Esophagus squamous epithelium (tissue), 5 donors: ENCODE measurements at regions not wholly inside any gene's neighbourhood (a gene's known extent, or its start where the extent isn't known, plus 50 kb on each side); places are given as distances from the start of the nearest gene placed in this dataset.

ENCODE experiments used
- DNase-seq: peaks from one replicate; lab custom pipeline; 2025; lab: John Stamatoyannopoulos, UW
- H3K27ac ChIP-seq, 4 donors: fragments of 200-600 bp; sonication (generic); one replicate each; pipeline ENCODE4 v1.5.1; 2016 to 2019; ENCODE audit warnings: mild to moderate bottlenecking in 1 of 4
- H3K27me3 ChIP-seq, 4 donors: fragments of 200-600 bp; sonication (generic); 1 replicate in 3 of 4; 2 replicates in 1 of 4; pipeline versions ENCODE4 v1.5.1 to v1.6.0; 2017 to 2021; ENCODE audit warnings: antibody characterized with exemption in 1 of 4
- H3K36me3 ChIP-seq, 3 donors: fragments of 200-600 bp; sonication (generic); one replicate each; pipeline ENCODE4 v1.5.1; 2016 to 2019
- H3K4me1 ChIP-seq, 3 donors: fragments of 200-600 bp; sonication (generic); one replicate each; pipeline ENCODE4 v1.5.1; 2017 to 2019
- H3K4me3 ChIP-seq, 4 donors: fragments of 200-600 bp; sonication (generic); 1 replicate in 3 of 4; 2 replicates in 1 of 4; pipeline ENCODE4 v1.5.1; 2016 to 2019; ENCODE audit warnings: mild to moderate bottlenecking in 2 of 4, moderate library complexity in 1 of 4
- H3K9me3 ChIP-seq, 3 donors: fragments of 200-600 bp; sonication (generic); one replicate each; pipeline ENCODE4 v1.5.1; 2016 to 2019
- POLR2A ChIP-seq, 4 donors: fragments of 450-650 bp; IDR thresholded peaks; one replicate each; pipeline ENCODE4 v1.6.1; 2017; ENCODE audit warnings: antibody characterized with exemption in 4 of 4, mild to moderate bottlenecking in 4 of 4, moderate library complexity in 3 of 4
- WGBS, 2 donors: methylation state at CpG; one replicate each; pipeline ENCODE4 v1.1.5; 2018; 5-methylcytosine and 5-hydroxymethylcytosine counted together
- intact Hi-C: fragments of 100-400 bp; cut with DNase I; formaldehyde crosslinking; loops from one replicate; pipeline ENCODE4 v1.15.0; 2022
- TF ChIP-seq, protein P1 (sequence below), 6 experiments: fragments of 450-650 bp in 4 of 6; fragments of 200-600 bp in 2 of 6; sonication (generic) in 2 of 6; IDR thresholded peaks; one replicate each; pipeline ENCODE4 v1.5.1; 2016 to 2019; ENCODE audit warnings: antibody characterized with exemption in 6 of 6, mild to moderate bottlenecking in 4 of 6, moderate library complexity in 4 of 6
- donor health status: DM: yes; HTN: yes; CAD: no.

DNA sequence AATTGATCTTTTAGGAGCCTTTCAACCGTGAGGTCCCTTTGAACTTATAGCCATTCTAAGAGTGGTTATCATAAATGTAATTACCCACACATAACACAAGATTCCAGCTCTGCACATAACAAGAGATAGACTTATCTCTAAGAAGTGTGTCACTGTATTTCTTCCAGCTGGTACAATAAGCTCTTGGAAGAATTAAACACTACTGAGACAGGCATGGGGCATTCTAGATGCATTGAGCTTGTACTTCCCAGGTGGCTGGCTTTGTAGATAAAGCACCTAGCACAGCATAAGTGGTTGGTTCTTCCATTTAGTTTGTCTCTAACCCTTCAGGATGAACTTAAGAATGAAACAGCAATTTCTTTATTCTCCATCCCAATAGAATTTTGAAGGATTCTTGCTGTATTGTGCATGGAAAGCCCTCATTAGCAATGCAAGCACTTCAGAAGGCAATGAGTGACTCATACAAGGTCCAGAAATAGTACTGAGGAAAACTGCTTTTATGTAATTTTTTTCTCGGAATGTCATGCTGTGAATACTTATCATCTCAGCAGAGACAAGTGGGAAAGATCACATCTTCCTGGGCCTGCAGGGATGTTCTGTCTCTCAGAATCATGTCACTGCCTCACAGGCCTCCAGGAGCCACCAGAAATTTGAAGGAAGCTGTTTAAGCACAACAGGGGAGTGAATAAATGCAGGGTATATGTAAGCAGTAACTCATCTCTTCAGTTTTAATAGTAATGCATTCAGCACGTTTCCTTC is 91.1 kb upstream of the CD180 start:
- intact Hi-C loops: no loop called here
- Histone ChIP-seq H3K9me3 (no peaks in the 10 kb centered on the region), H3K4me3 (no peak overlapping the region), H3K27ac (peak overlapping the region in 3 of 4 donors; percentile 39 to 75 (median 47)), H3K36me3 (no peaks in the 10 kb centered on the region), H3K27me3 (no peaks in the 10 kb centered on the region), H3K4me1 (peaks cover 0 to 59% (median 32%) of the 10 kb centered on the region in 3 donors)
- no peak for DNase-seq
- WGBS, 2 donors: 57% methylated on average over 3 of the region's 3 CpGs
- TF ChIP-seq POLR2A (IDR thresholded peaks at IDR 0.05): no peak
- TF ChIP-seq, protein P1, sequence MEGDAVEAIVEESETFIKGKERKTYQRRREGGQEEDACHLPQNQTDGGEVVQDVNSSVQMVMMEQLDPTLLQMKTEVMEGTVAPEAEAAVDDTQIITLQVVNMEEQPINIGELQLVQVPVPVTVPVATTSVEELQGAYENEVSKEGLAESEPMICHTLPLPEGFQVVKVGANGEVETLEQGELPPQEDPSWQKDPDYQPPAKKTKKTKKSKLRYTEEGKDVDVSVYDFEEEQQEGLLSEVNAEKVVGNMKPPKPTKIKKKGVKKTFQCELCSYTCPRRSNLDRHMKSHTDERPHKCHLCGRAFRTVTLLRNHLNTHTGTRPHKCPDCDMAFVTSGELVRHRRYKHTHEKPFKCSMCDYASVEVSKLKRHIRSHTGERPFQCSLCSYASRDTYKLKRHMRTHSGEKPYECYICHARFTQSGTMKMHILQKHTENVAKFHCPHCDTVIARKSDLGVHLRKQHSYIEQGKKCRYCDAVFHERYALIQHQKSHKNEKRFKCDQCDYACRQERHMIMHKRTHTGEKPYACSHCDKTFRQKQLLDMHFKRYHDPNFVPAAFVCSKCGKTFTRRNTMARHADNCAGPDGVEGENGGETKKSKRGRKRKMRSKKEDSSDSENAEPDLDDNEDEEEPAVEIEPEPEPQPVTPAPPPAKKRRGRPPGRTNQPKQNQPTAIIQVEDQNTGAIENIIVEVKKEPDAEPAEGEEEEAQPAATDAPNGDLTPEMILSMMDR (IDR thresholded peaks at IDR 0.05): no peak

DNA sequence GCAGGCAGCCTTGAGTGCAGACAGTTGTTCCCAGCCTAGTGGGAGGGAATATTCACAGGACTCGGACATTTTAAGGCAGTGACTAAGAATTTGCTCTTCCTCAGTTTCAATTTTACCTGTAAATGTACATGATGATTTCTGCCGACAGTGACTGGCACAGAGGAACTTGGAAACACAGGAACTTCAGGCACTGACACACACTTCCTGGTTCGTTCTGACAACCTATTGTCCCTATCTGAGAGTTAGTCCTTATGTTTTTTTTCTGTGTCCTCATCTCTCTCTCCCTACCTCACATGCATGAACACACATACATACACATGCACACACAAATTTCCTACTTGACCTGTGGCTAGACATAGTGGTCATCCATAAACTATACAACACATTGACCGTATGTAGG is 89.4 kb upstream of the CD180 start:
- no peak for DNase-seq
- intact Hi-C loops: no loop called here
- TF ChIP-seq POLR2A (IDR thresholded peaks at IDR 0.05): no peak
- TF ChIP-seq, protein P1 (IDR thresholded peaks at IDR 0.05): no peak

DNA sequence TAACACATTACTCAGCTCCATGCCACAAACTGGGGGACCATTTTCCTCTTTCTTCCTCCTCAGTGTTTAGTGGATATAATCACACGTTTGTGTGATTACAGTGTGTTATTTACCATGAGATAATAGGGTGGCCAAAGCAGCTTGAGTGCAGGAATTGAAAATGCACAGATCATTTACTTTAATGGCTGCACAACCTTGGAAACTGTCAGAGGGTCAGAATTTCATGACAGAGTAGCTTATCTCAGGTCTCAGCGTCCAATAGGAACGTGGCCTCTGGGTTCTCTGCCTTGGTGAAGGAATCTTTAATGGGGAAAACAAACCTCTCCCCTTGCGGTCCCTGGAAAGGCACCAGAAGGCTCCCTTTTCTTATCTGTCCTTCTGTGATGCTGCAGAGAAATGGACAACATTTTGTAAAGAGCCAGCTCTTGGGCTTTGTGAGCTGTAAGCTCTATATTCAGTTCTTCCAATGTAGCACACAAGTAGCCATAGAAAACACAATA is 87.4 kb upstream of the CD180 start:
- peaks cover 0 to 3% (median 0%) of the 10 kb centered on the region in 3 donors for H3K9me3 ChIP-seq
- DNase-seq: no peak
- peaks cover 0 to 26% (median 14%) of the 10 kb centered on the region in 3 donors for H3K4me1 ChIP-seq
- H3K27ac ChIP-seq: no peak overlapping the region
- H3K36me3 ChIP-seq: no peaks in the 10 kb centered on the region
- intact Hi-C loops: no loop called here
- H3K27me3 ChIP-seq: no peaks in the 10 kb centered on the region
- TF ChIP-seq POLR2A (IDR thresholded peaks at IDR 0.05): no peak
- TF ChIP-seq, protein P1 (IDR thresholded peaks at IDR 0.05): no peak
- H3K4me3 ChIP-seq: no peak overlapping the region
- 58 to 82% methylated on average over 3 to 4 of the region's 4 CpGs for WGBS, 2 donors

More for the DNA sequence above, 89.4 kb upstream of the CD180 start:
- H3K4me1 ChIP-seq: peaks cover 0 to 44% (median 25%) of the 10 kb centered on the region in 3 donors
- no peaks in the 10 kb centered on the region for H3K9me3 ChIP-seq
- 65 to 83% methylated on average over 4 of the region's 4 CpGs for WGBS, 2 donors
- H3K27me3 ChIP-seq: no peaks in the 10 kb centered on the region
- H3K4me3 ChIP-seq: no peak overlapping the region
- no peak overlapping the region for H3K27ac ChIP-seq
- no peaks in the 10 kb centered on the region for H3K36me3 ChIP-seq

DNA sequence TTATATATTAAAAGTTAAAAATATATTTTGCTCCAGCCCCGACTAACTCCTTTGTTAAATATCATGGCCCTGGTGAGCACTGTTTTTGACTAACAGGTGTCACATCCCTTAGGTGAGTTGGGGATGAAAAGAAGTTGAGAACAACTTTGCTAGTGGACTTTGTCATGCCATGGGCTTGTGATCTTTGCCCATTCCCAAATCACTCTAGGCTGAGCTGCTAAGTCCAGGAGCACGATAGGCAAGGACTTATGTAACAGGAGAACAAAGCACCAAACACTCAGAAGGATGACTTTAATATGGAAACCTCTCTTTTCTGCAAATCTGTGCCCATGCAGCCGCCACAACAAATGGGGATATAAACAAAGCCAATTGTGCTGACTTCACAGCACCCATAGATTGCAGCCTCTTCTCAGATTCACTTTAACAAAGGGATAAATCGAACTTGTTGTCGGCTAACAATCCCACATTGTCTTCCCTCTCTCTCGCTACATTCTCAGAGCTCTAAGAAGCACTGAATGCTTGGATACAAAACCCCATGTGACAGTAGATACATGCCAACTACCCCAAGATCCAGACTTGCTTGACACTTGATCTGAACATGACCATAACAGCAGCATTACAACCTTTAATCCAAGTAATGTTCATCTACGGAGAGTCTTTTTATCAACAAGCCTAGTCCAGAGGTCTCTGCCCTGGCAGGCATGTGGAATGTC is 86.8 kb upstream of the CD180 start:
- Histone ChIP-seq H3K27me3 (no peaks in the 10 kb centered on the region), H3K27ac (no peak overlapping the region), H3K4me1 (peaks cover 0 to 19% (median 13%) of the 10 kb centered on the region in 3 donors), H3K4me3 (no peak overlapping the region), H3K9me3 (peaks cover 0 to 9% (median 4%) of the 10 kb centered on the region in 3 donors), H3K36me3 (no peaks in the 10 kb centered on the region)
- no peak for DNase-seq
- intact Hi-C loops: no loop called here
- 65 to 72% methylated on average over 7 of the region's 7 CpGs for WGBS, 2 donors
- TF ChIP-seq, protein P1 (IDR thresholded peaks at IDR 0.05): no peak
- no peak for TF ChIP-seq POLR2A (IDR thresholded peaks at IDR 0.05)

DNA sequence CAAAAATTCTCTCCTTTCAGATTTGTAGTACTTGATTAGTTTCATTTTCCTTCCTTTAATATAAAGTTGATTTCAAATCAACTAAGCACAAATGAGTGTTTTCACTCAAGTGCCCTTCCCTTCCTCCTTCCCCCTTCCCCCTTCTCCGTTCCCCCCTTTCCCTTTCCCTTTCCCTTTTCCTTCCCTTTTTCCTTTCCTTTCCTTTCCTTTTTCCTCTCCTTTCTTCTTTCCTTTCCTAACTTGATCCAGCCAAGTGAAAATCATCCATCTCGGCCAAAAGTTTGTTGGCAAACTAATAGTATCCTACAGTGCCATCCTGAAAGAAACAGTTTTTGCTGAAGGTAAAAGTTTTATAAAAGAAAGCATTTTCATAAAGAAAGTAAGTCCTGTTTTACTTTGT is 85.3 kb upstream of the CD180 start:
- H3K4me3 ChIP-seq: no peak overlapping the region
- TF ChIP-seq, protein P1 (IDR thresholded peaks at IDR 0.05): no peak
- no peak for TF ChIP-seq POLR2A (IDR thresholded peaks at IDR 0.05)
- H3K9me3 ChIP-seq: peaks cover 0 to 15% (median 9%) of the 10 kb centered on the region in 3 donors

More for the DNA sequence above, 85.3 kb upstream of the CD180 start:
- no peak for DNase-seq
- intact Hi-C loops: no loop called here
- no peak overlapping the region for H3K27ac ChIP-seq
- WGBS, 2 donors: 74 to 78% methylated on average over 2 of the region's 2 CpGs
- no peaks in the 10 kb centered on the region for H3K36me3 ChIP-seq
- no peaks in the 10 kb centered on the region for H3K27me3 ChIP-seq
- H3K4me1 ChIP-seq: peaks cover 0 to 7% (median 3%) of the 10 kb centered on the region in 3 donors
